Transverse colon (tissue), 4 donors: ENCODE measurements at regions not wholly inside any gene's neighbourhood (a gene's known extent, or its start where the extent isn't known, plus 50 kb on each side); places are given as distances from the start of the nearest gene placed in this dataset.

Experiments used
- EP300 ChIP-seq: sonication (generic); formaldehyde crosslinking; IDR thresholded peaks from one replicate; pipeline ENCODE4 v1.6.1; 2017; ENCODE audit warnings: antibody characterized with exemption, low read depth
- POLR2A ChIP-seq: fragments of 450-650 bp; IDR thresholded peaks from one replicate; pipeline ENCODE4 v1.6.1; 2016; ENCODE audit warnings: antibody characterized with exemption, mild to moderate bottlenecking, moderate library complexity
- POLR2AphosphoS5 ChIP-seq, 3 donors: sonication (generic); formaldehyde crosslinking; IDR thresholded peaks; one replicate each; pipeline ENCODE4 v1.6.1; 2016; ENCODE audit warnings: antibody characterized with exemption in 3 of 3
- TF ChIP-seq, protein P1 (sequence below), 5 experiments: fragments of 200-600 bp in 3 of 5; fragments of 450-650 bp in 2 of 5; sonication (generic) in 3 of 5; IDR thresholded peaks; 1 replicate in 2 of 5; 2 replicates in 3 of 5; pipeline ENCODE4 v1.5.1; 2016 to 2017; ENCODE audit warnings: antibody characterized with exemption in 5 of 5, inconsistent platforms in 3 of 5, mild to moderate bottlenecking in 2 of 5, moderate library complexity in 1 of 5

DNA sequence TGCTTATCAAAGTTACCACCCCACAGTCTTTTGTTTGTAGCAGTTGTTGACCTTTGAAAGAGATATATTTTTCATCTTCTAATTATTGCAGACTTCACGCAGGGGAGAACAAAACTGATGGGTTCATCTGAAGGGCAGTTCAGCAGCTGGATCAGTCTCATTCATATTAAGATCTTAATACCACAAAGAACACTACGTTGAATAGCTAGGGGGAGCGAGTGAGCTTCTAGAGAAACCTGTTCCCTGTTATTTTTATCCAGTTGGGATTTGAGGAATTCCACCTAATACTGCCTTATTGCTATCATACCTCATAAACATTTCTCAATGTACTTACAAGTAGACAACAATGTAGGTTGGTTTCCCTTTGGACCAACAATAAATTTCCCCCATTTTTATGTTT, 306.1 kb upstream of the KIF2B start:
- no peak for TF ChIP-seq EP300
- TF ChIP-seq, protein P1, sequence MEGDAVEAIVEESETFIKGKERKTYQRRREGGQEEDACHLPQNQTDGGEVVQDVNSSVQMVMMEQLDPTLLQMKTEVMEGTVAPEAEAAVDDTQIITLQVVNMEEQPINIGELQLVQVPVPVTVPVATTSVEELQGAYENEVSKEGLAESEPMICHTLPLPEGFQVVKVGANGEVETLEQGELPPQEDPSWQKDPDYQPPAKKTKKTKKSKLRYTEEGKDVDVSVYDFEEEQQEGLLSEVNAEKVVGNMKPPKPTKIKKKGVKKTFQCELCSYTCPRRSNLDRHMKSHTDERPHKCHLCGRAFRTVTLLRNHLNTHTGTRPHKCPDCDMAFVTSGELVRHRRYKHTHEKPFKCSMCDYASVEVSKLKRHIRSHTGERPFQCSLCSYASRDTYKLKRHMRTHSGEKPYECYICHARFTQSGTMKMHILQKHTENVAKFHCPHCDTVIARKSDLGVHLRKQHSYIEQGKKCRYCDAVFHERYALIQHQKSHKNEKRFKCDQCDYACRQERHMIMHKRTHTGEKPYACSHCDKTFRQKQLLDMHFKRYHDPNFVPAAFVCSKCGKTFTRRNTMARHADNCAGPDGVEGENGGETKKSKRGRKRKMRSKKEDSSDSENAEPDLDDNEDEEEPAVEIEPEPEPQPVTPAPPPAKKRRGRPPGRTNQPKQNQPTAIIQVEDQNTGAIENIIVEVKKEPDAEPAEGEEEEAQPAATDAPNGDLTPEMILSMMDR (IDR thresholded peaks at IDR 0.05), result no peak
- TF ChIP-seq POLR2AphosphoS5 (IDR thresholded peaks at IDR 0.05), result no peak
- TF ChIP-seq POLR2A, result no peak
